ENCODE measurements at regions not wholly inside any gene's neighbourhood (a gene's known extent, or its start where the extent isn't known, plus 50 kb on each side); places are given as distances from the start of the nearest gene placed in this dataset.
A peak's percentile ranks its signal among the peaks of the same experiment; 100 is the strongest.

GRCh38 chr14:82067221-82067875 is 533.7 kb upstream of the SEL1L start:
- peak; percentile 86 for DNase-seq

GRCh38 chr14:82070040-82070439 is 536.4 kb upstream of the SEL1L start:
- DNase-seq, result no peak

DNA sequence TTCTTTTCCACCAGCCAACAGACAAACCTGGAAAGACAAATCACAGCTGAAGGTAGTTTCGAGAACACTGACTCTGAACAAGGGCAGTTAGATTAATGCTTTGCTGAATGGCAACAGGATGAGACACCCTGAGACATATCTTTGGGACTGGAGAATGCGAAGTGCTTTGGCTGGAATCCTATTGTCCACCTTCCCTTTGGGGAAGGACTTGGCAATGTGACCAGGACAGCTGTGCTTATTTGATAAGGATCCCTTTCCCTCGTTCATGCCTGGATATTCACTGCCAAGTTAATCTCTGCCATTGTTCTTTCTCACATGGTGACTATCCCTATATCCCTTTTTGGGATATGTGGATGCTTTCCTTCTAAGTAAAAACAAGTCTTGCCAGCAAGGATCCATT is 537.1 kb upstream of the SEL1L start:
- no peak for DNase-seq

DNA sequence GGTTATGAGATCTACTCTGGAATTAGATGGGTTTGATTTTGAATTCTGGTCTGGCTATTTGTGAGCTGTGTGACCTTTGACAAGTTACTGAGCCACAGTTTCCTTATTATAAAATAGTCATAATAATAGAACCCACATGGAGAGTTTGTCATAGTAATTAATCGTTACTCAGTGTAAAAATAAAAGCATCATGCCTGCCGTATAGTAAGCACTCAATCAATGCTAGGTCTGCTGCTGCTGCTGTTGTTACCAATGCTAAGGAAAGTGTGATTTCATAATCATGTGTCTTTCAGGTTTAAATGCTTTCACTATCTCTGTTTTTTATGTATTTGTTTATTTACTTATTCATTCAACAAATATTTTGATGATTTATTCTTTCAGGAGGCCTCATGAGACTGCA is 539.9 kb upstream of the SEL1L start:
- DNase-seq, result no peak

GRCh38 chr14:82075566-82075965 is 541.9 kb upstream of the SEL1L start:
- DNase-seq, result no peak

DNA sequence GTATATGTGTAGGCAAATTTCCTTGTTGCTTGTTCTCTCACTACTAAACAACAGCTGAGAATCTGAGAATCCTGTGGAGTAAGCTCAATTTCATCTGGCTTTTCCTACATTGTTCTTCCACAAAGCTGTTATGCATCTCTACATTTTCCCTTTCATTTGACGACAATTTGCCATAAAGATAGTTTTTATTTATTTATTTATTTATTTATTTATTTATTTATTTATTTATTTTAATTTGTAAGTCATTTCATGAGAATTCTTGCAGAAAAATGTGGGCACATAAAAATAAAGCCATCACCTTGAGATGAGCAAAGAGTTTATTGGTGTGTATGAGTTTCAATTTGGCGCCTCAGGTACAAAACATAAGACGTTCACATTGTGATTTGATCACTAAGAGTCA is 545.9 kb upstream of the SEL1L start:
- DNase-seq, result no peak

- DNase-seq, result peak; percentile 5
These were observed 546.7 kb upstream of the SEL1L start for GRCh38 chr14:82080370-82080769.

- DNase-seq, result no peak
These were observed 551.2 kb upstream of the SEL1L start for GRCh38 chr14:82084813-82085212.

- DNase-seq, result no peak
These were observed 557.4 kb upstream of the SEL1L start for GRCh38 chr14:82091097-82091496.

GRCh38 chr14:82094829-82095345 is 561.2 kb upstream of the SEL1L start:
- no peak for DNase-seq

GRCh38 chr14:82104013-82104412 is 570.4 kb upstream of the SEL1L start:
- DNase-seq, result no peak

- DNase-seq, result no peak
These were observed 578.7 kb upstream of the SEL1L start for GRCh38 chr14:82112210-82112839.

DNA sequence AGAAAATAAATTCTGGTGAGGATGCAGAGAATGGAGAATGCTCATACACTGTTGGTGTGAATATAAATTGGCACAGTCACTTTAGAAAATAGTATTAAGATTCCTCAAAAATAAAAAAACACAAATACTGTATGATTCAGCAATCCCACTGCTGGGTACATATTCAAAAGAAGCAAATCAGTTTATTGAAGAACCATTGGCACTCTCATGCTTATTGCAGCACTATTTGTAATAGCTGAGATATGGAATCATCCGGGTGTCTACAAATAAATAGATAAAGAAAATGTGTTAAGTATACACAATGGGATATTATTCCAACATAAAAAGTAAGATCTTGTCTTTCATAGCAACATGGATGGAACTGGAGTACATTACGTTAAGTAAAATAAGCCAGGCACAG is 579.4 kb upstream of the SEL1L start:
- no peak for DNase-seq

DNA sequence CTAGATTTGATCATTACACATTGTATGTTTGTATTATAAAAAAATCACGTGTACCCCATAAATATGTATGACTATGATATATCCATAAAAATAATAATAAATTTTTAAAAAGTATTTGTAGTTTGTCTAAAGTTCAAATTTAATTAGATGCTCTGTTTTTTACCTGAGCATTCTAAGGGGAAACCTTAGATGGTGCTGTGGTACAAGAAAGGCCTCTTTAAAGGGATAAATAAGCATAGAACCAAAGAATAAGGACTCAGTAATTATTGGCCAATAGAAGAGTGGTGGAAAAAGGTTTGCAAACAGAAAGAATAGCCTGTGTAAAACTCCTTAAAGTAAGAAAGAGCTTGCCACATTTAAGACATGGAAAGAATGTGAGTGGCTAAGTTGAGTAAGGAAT is 580.1 kb upstream of the SEL1L start:
- DNase-seq, result no peak

DNA sequence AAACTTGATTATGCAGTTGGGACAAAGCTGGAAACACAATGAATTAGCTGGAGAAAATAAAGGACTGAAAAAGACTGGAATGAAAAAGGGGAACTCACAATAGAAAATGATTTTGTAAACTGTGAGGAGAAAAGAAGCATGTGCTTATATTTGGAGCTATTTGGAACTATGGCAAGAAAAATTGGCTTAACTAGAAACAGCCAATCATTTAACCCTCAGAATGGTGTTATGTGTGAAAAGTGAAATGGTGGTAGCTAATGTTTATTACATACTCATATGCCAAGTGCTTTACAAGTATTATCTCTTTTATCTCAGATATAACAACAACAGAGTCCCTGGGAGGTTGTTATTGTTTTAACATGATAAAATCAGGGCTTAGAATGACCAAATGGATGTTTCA is 583.1 kb upstream of the SEL1L start:
- DNase-seq, result no peak

GRCh38 chr14:82122655-82123054 is 589.0 kb upstream of the SEL1L start:
- no peak for DNase-seq

DNA sequence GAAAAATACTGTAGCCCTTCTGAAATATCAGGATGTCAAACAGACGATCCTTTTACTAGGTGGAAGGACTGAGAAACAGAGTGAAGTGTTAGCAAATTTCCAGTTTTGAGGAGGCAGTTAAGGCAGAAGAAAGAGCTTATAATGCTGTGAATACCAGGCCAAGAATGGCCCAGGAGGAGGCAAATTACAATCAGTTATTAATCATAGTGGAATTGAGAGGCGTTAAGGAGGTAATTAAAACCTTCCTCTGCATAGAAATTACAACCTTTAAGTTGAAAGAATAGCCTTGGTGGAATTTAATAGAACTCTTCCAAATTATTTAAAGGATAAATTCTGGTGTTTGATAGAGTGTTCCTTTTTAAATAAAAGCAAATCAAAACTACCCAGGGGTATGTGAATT is 590.9 kb upstream of the SEL1L start:
- DNase-seq, result no peak

DNA sequence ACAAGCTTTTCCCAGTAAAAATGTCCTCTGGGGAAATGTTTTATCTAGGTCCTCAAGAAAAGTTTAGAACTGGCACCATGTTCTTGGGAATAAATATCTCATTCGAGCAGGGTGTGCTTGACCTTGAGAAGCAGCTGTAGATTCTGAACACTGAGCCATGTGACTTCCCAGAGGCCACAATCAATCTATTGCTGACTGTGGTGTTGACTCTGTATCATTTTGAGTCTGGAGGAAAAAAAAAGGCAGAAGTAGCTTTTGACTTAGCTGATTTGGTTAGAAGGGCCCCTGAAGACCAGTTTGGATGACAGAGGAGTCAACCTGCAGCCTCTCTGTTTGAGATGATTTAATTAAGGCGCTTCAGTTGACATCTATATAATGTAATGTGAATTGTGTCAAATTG is 592.4 kb upstream of the SEL1L start:
- DNase-seq, result no peak

- no peak for DNase-seq
These were observed 600.8 kb upstream of the SEL1L start for GRCh38 chr14:82134411-82134810.

DNA sequence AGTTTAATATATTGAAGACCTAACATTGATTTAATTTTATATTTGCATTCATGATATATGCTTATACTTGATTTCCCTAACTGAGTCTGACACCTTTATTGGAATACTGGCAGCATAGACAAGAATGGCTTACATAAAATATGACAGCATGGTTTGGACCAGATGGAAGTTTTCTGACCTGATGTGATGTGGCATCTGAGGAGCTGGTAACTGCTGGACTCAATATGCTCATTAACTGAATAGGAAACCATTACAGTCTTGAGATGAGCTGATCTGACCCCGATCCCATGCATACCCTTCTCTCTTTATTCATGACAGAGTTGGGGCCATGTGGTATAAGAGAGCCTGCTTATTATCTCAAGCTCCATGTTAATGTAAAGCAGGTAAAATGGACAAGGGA is 604.8 kb upstream of the SEL1L start:
- no peak for DNase-seq

GRCh38 chr14:82146846-82147245 is 613.2 kb upstream of the SEL1L start:
- no peak for DNase-seq

GRCh38 chr14:82153689-82154088 is 620.0 kb upstream of the SEL1L start:
- no peak for DNase-seq

DNA sequence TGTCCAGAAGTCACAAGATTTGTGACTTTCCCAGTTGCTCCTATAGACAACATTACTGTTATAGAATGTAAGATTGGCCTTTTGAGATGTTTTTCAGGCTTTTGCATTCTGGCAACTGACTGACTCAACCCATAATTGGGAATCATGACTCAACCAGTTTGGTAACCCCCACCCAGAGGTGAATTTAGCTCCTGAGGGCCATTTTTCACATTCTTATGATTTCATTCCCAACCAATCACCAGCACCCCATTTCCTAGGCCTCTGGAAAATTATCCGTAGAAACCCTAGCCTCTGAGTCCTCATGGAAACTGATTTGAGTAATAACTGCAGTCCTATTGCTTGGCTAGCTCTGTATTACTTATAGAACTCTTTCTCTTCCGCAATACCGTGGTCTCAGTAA is 626.0 kb upstream of the SEL1L start:
- DNase-seq, result no peak

DNA sequence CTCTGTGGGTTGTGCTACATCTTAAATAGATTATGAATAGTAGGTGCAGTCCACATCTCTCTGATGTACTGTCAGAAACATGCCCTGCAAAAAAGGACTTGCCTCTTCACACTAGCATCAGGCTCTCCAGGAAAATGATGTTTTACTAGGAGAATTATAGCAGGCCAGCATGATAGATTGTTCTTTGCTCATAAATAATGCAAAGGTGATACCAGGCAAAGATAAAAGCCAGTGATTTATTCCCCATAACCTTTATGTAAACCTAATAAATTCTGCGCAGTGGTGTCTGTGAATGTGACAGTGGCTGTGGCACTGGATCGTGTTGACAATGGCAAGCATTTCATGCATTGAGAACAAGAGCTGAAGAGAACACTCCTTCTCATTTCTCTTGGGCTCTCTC is 646.5 kb upstream of the SEL1L start:
- DNase-seq, result no peak

GRCh38 chr14:82182646-82183045 is 649.0 kb upstream of the SEL1L start:
- DNase-seq, result no peak

Measured in NCI-H510A treated with DMSO at 0.1 percent for 48 hours (cell line).